Keratinocyte (primary cell): ENCODE measurements at regions not wholly inside any gene's neighbourhood (a gene's known extent, or its start where the extent isn't known, plus 50 kb on each side); places are given as distances from the start of the nearest gene placed in this dataset.

Experiments
- EZH2 ChIP-seq: IDR thresholded peaks from one replicate; pipeline ENCODE4 v1.6.1; 2012; ENCODE audit warnings: inconsistent platforms, mild to moderate bottlenecking, low read length, moderate library complexity
- TF ChIP-seq, protein P1 (sequence below), 3 experiments: IDR thresholded peaks in 1 of 3; conservative IDR thresholded peaks in 1 of 3; optimal IDR thresholded peaks in 1 of 3; 2 replicates in 2 of 3; 3 replicates in 1 of 3; pipeline versions ENCODE3 to v1.5.1; 2011; ENCODE audit warnings: low read length in 3 of 3, mild to moderate bottlenecking in 3 of 3, moderate library complexity in 2 of 3, control low read depth in 1 of 3, inconsistent platforms in 1 of 3; ENCODE audit not compliant: insufficient read depth in 2 of 3; ENCODE audit errors: extremely low read depth in 1 of 3

DNA sequence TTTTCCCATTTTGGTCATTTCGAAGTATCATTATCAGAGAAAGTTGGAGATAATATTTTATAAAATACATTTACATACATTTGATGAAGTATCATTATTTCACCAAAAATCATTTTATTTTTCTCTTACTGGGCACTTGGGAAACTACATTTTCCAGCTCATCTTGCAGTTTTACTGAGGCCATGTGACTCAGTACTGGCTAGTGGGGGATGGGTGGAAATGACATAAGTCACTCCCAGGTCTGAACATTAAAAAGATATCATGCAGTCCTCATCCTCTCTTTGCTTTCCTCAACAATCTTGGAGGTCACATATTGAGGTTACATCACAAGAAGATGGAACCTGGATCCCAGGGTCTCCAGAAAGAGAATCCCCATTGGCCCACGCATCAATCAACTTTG, 84.1 kb downstream of the CD24 start:
- TF ChIP-seq, protein P1, sequence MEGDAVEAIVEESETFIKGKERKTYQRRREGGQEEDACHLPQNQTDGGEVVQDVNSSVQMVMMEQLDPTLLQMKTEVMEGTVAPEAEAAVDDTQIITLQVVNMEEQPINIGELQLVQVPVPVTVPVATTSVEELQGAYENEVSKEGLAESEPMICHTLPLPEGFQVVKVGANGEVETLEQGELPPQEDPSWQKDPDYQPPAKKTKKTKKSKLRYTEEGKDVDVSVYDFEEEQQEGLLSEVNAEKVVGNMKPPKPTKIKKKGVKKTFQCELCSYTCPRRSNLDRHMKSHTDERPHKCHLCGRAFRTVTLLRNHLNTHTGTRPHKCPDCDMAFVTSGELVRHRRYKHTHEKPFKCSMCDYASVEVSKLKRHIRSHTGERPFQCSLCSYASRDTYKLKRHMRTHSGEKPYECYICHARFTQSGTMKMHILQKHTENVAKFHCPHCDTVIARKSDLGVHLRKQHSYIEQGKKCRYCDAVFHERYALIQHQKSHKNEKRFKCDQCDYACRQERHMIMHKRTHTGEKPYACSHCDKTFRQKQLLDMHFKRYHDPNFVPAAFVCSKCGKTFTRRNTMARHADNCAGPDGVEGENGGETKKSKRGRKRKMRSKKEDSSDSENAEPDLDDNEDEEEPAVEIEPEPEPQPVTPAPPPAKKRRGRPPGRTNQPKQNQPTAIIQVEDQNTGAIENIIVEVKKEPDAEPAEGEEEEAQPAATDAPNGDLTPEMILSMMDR (optimal IDR thresholded peaks at IDR 0.05 in 1 of 3, IDR thresholded peaks at IDR 0.05 in 1 of 3, conservative IDR thresholded peaks at IDR 0.05 in 1 of 3; ENCODE audit: extremely low read depth in 1 of 3, insufficient read depth in 2 of 3, low read length in 3 of 3): no peak
- no peak for TF ChIP-seq EZH2
